HG03060 (cell line): ENCODE measurements at regions not wholly inside any gene's neighbourhood (a gene's known extent, or its start where the extent isn't known, plus 50 kb on each side); places are given as distances from the start of the nearest gene placed in this dataset.

ENCODE experiments used
- ATAC-seq: cut with Tn5 transposase; IDR thresholded peaks from one replicate; pipeline ENCODE4 v1.9.1; 2021; ENCODE audit warnings: low read depth, moderate number of reproducible peaks; ENCODE audit not compliant: unreplicated experiment

GRCh38 chr2:228866044-228866443 is 405.0 kb downstream of the PID1 start:
- no peak for ATAC-seq

GRCh38 chr2:228864131-228864530 is 407.0 kb downstream of the PID1 start:
- no peak for ATAC-seq

- no peak for ATAC-seq
Observed at GRCh38 chr2:228860601-228861285, 410.3 kb downstream of the PID1 start.

- no peak for ATAC-seq
Observed at GRCh38 chr2:228853151-228853550, 417.9 kb downstream of the PID1 start.

GRCh38 chr2:228848638-228849037 is 422.4 kb downstream of the PID1 start:
- no peak for ATAC-seq

- ATAC-seq: no peak
Observed at GRCh38 chr2:228847684-228848083, 423.4 kb downstream of the PID1 start.

- ATAC-seq: no peak
Observed at GRCh38 chr2:228846161-228846560, 424.9 kb downstream of the PID1 start.

- no peak for ATAC-seq
Observed at GRCh38 chr2:228845162-228845925, 425.7 kb downstream of the PID1 start.

GRCh38 chr2:228841877-228842276 is 429.2 kb downstream of the PID1 start:
- ATAC-seq: no peak

- ATAC-seq: no peak
Observed at GRCh38 chr2:228841475-228841874, 429.6 kb downstream of the PID1 start.

GRCh38 chr2:228840743-228841114 is 430.4 kb downstream of the PID1 start:
- no peak for ATAC-seq

GRCh38 chr2:228840113-228840742 is 430.9 kb downstream of the PID1 start:
- no peak for ATAC-seq

- no peak for ATAC-seq
Observed at GRCh38 chr2:228839421-228839876, 431.6 kb downstream of the PID1 start.

- ATAC-seq: no peak
Observed at GRCh38 chr2:228838819-228839218, 432.3 kb downstream of the PID1 start.

GRCh38 chr2:228828397-228828796 is 442.7 kb downstream of the PID1 start:
- ATAC-seq: no peak

- no peak for ATAC-seq
Observed at GRCh38 chr2:228827056-228827700, 443.9 kb downstream of the PID1 start.

GRCh38 chr2:228819701-228820100 is 451.4 kb downstream of the PID1 start:
- no peak for ATAC-seq

- no peak for ATAC-seq
Observed at GRCh38 chr2:228802181-228803071, 468.7 kb downstream of the PID1 start.

- ATAC-seq: no peak
Observed at GRCh38 chr2:228801451-228801850, 469.6 kb downstream of the PID1 start.

GRCh38 chr2:228799208-228799588 is 471.9 kb downstream of the PID1 start:
- no peak for ATAC-seq
